ENCODE measurements at regions not wholly inside any gene's neighbourhood (a gene's known extent, or its start where the extent isn't known, plus 50 kb on each side); places are given as distances from the start of the nearest gene placed in this dataset.

GRCh38 chr6:167485186-167485978 lies 160.5 kb downstream of the TTLL2 start:
- no peaks in the 10 kb centered on the region for H3K9me3 ChIP-seq (ENCODE audit: control insufficient read depth, low read length)
- H3K4me3 ChIP-seq (ENCODE audit: insufficient read depth in 1 of 2, low read depth in 1 of 2, low read length in 2 of 2): peak overlapping the region in 1 of 2 experiments; percentile 5
- H3K27me3 ChIP-seq (ENCODE audit: control insufficient read depth in 1 of 2, insufficient read depth in 1 of 2, low read length in 2 of 2): peaks cover 5 to 8% of the 10 kb centered on the region in 2 experiments
- H3K14ac ChIP-seq (ENCODE audit: low read length in 2 of 2): no peak overlapping the region
- no peak overlapping the region for H3K27ac ChIP-seq (ENCODE audit: low read length, poor library complexity, severe bottlenecking)
- H3K23ac ChIP-seq (ENCODE audit: low read length in 2 of 2): no peak overlapping the region
- no peak overlapping the region for H3K4ac ChIP-seq (ENCODE audit: low read depth in 1 of 2, low read length in 2 of 2)
- H2BK120ac ChIP-seq (ENCODE audit: low read depth, low read length): no peak overlapping the region
- H2AFZ ChIP-seq (ENCODE audit: low read depth, low read length): no peak overlapping the region
- H4K8ac ChIP-seq (ENCODE audit: low read length): peak overlapping the region; percentile 59
- no peak overlapping the region for H4K91ac ChIP-seq (ENCODE audit: low read length)
- H3K9ac ChIP-seq (ENCODE audit: low read length): no peak overlapping the region
- no peaks in the 10 kb centered on the region for H3K36me3 ChIP-seq (ENCODE audit: control insufficient read depth in 1 of 2, insufficient read depth in 2 of 2, low read depth in 1 of 2, low read length in 2 of 2)
- peak overlapping the region in 1 of 2 experiments; percentile 42 for H2BK12ac ChIP-seq (ENCODE audit: low read length in 2 of 2)
- no peak overlapping the region for H2BK15ac ChIP-seq (ENCODE audit: low read depth, poor library complexity, severe bottlenecking)
- no peak overlapping the region for H2AK5ac ChIP-seq (ENCODE audit: low read length, severe bottlenecking)
- H3K18ac ChIP-seq (ENCODE audit: low read depth in 1 of 2, low read length in 2 of 2): no peak overlapping the region
- H2BK5ac ChIP-seq (ENCODE audit: low read depth, low read length, poor library complexity, severe bottlenecking): no peak overlapping the region
- peak; percentile 63 for DNase-seq
- peaks cover 1% of the 10 kb centered on the region for H3K4me1 ChIP-seq (ENCODE audit: control insufficient read depth, insufficient read depth, low read depth, low read length)
- 95% methylated on average over 14 of the region's 16 CpGs for WGBS
- no peaks in the 10 kb centered on the region for H3K79me1 ChIP-seq (replicated peaks; ENCODE audit: low read length, poor library complexity, severe bottlenecking)
- H3K4me2 ChIP-seq (ENCODE audit: low read length, poor library complexity, severe bottlenecking): no peak overlapping the region

- Histone ChIP-seq H3K18ac (ENCODE audit: low read depth in 1 of 2, low read length in 2 of 2) (no peak overlapping the region), H3K36me3 (ENCODE audit: control insufficient read depth in 1 of 2, insufficient read depth in 2 of 2, low read depth in 1 of 2, low read length in 2 of 2) (no peaks in the 10 kb centered on the region), H4K8ac (ENCODE audit: low read length) (no peak overlapping the region), H3K27ac (ENCODE audit: low read length, poor library complexity, severe bottlenecking) (no peak overlapping the region), H4K91ac (ENCODE audit: low read length) (no peak overlapping the region), H3K14ac (ENCODE audit: low read length in 2 of 2) (no peak overlapping the region), H3K9me3 (ENCODE audit: control insufficient read depth, low read length) (no peaks in the 10 kb centered on the region), H2BK5ac (ENCODE audit: low read depth, low read length, poor library complexity, severe bottlenecking) (no peak overlapping the region), H3K9ac (ENCODE audit: low read length) (no peak overlapping the region), H3K23ac (ENCODE audit: low read length in 2 of 2) (no peak overlapping the region), H3K4me1 (ENCODE audit: control insufficient read depth, insufficient read depth, low read depth, low read length) (peaks cover 1% of the 10 kb centered on the region), H3K4ac (ENCODE audit: low read depth in 1 of 2, low read length in 2 of 2) (no peak overlapping the region), H3K4me3 (ENCODE audit: insufficient read depth in 1 of 2, low read depth in 1 of 2, low read length in 2 of 2) (no peak overlapping the region), H2BK12ac (ENCODE audit: low read length in 2 of 2) (no peak overlapping the region), H2BK120ac (ENCODE audit: low read depth, low read length) (no peak overlapping the region), H3K4me2 (ENCODE audit: low read length, poor library complexity, severe bottlenecking) (no peak overlapping the region), H2BK15ac (ENCODE audit: low read depth, poor library complexity, severe bottlenecking) (no peak overlapping the region), H2AK5ac (ENCODE audit: low read length, severe bottlenecking) (no peak overlapping the region), H2AFZ (ENCODE audit: low read depth, low read length) (no peak overlapping the region), H3K79me1 (replicated peaks; ENCODE audit: low read length, poor library complexity, severe bottlenecking) (no peaks in the 10 kb centered on the region), H3K27me3 (ENCODE audit: control insufficient read depth in 1 of 2, insufficient read depth in 1 of 2, low read length in 2 of 2) (peaks cover 5 to 8% of the 10 kb centered on the region in 2 experiments)
- DNase-seq: no peak
- 80% methylated on average over 18 of the region's 18 CpGs for WGBS
These were observed 163.1 kb downstream of the TTLL2 start for GRCh38 chr6:167487749-167488664.

GRCh38 chr6:167491438-167492099 lies 166.7 kb downstream of the TTLL2 start:
- no peak overlapping the region for H2AFZ ChIP-seq (ENCODE audit: low read depth, low read length)
- H3K9ac ChIP-seq (ENCODE audit: low read length): no peak overlapping the region
- 88% methylated on average over 12 of the region's 12 CpGs for WGBS
- H3K4me1 ChIP-seq (ENCODE audit: control insufficient read depth, insufficient read depth, low read depth, low read length): peaks cover 2% of the 10 kb centered on the region
- H3K4me3 ChIP-seq (ENCODE audit: insufficient read depth in 1 of 2, low read depth in 1 of 2, low read length in 2 of 2): no peak overlapping the region
- H3K27ac ChIP-seq (ENCODE audit: low read length, poor library complexity, severe bottlenecking): no peak overlapping the region
- H3K4ac ChIP-seq (ENCODE audit: low read depth in 1 of 2, low read length in 2 of 2): no peak overlapping the region
- no peaks in the 10 kb centered on the region for H3K9me3 ChIP-seq (ENCODE audit: control insufficient read depth, low read length)
- H3K4me2 ChIP-seq (ENCODE audit: low read length, poor library complexity, severe bottlenecking): no peak overlapping the region
- H3K36me3 ChIP-seq (ENCODE audit: control insufficient read depth in 1 of 2, insufficient read depth in 2 of 2, low read depth in 1 of 2, low read length in 2 of 2): no peaks in the 10 kb centered on the region
- DNase-seq: no peak
- peaks cover 4 to 23% of the 10 kb centered on the region in 2 experiments for H3K27me3 ChIP-seq (ENCODE audit: control insufficient read depth in 1 of 2, insufficient read depth in 1 of 2, low read length in 2 of 2)
- H2BK12ac ChIP-seq (ENCODE audit: low read length in 2 of 2): no peak overlapping the region
- H3K18ac ChIP-seq (ENCODE audit: low read depth in 1 of 2, low read length in 2 of 2): no peak overlapping the region
- H4K91ac ChIP-seq (ENCODE audit: low read length): no peak overlapping the region
- no peak overlapping the region for H2BK15ac ChIP-seq (ENCODE audit: low read depth, poor library complexity, severe bottlenecking)
- H2AK5ac ChIP-seq (ENCODE audit: low read length, severe bottlenecking): no peak overlapping the region
- H2BK120ac ChIP-seq (ENCODE audit: low read depth, low read length): no peak overlapping the region
- H2BK5ac ChIP-seq (ENCODE audit: low read depth, low read length, poor library complexity, severe bottlenecking): no peak overlapping the region
- H4K8ac ChIP-seq (ENCODE audit: low read length): no peak overlapping the region
- H3K14ac ChIP-seq (ENCODE audit: low read length in 2 of 2): no peak overlapping the region
- no peak overlapping the region for H3K23ac ChIP-seq (ENCODE audit: low read length in 2 of 2)
- no peaks in the 10 kb centered on the region for H3K79me1 ChIP-seq (replicated peaks; ENCODE audit: low read length, poor library complexity, severe bottlenecking)

GRCh38 chr6:167492100-167492449 lies 167.2 kb downstream of the TTLL2 start:
- Histone ChIP-seq H3K27ac (ENCODE audit: low read length, poor library complexity, severe bottlenecking) (no peak overlapping the region), H3K4me2 (ENCODE audit: low read length, poor library complexity, severe bottlenecking) (no peak overlapping the region), H3K79me1 (replicated peaks; ENCODE audit: low read length, poor library complexity, severe bottlenecking) (no peaks in the 10 kb centered on the region), H2AFZ (ENCODE audit: low read depth, low read length) (no peak overlapping the region), H3K27me3 (ENCODE audit: control insufficient read depth in 1 of 2, insufficient read depth in 1 of 2, low read length in 2 of 2) (peaks cover 0 to 19% of the 10 kb centered on the region in 2 experiments), H3K18ac (ENCODE audit: low read depth in 1 of 2, low read length in 2 of 2) (no peak overlapping the region), H4K8ac (ENCODE audit: low read length) (no peak overlapping the region), H3K14ac (ENCODE audit: low read length in 2 of 2) (no peak overlapping the region), H3K4me1 (ENCODE audit: control insufficient read depth, insufficient read depth, low read depth, low read length) (peaks cover 2% of the 10 kb centered on the region), H2BK120ac (ENCODE audit: low read depth, low read length) (no peak overlapping the region), H3K23ac (ENCODE audit: low read length in 2 of 2) (no peak overlapping the region), H3K4ac (ENCODE audit: low read depth in 1 of 2, low read length in 2 of 2) (no peak overlapping the region), H2BK5ac (ENCODE audit: low read depth, low read length, poor library complexity, severe bottlenecking) (no peak overlapping the region), H4K91ac (ENCODE audit: low read length) (no peak overlapping the region), H2AK5ac (ENCODE audit: low read length, severe bottlenecking) (no peak overlapping the region), H3K36me3 (ENCODE audit: control insufficient read depth in 1 of 2, insufficient read depth in 2 of 2, low read depth in 1 of 2, low read length in 2 of 2) (no peaks in the 10 kb centered on the region), H2BK12ac (ENCODE audit: low read length in 2 of 2) (no peak overlapping the region), H2BK15ac (ENCODE audit: low read depth, poor library complexity, severe bottlenecking) (no peak overlapping the region), H3K9me3 (ENCODE audit: control insufficient read depth, low read length) (no peaks in the 10 kb centered on the region), H3K9ac (ENCODE audit: low read length) (no peak overlapping the region), H3K4me3 (ENCODE audit: insufficient read depth in 1 of 2, low read depth in 1 of 2, low read length in 2 of 2) (no peak overlapping the region)
- DNase-seq: no peak
- WGBS: 86% methylated on average over 10 of the region's 12 CpGs

All from mesenchymal stem cell (in vitro differentiated cells and primary cell).